Heart left ventricle (tissue), 13 donors: ENCODE measurements at regions not wholly inside any gene's neighbourhood (a gene's known extent, or its start where the extent isn't known, plus 50 kb on each side); places are given as distances from the start of the nearest gene placed in this dataset.

Experiments
- CTCF ChIP-seq, 12 donors: fragments of 200-600 bp; sonication (generic) in 4 of 12; IDR thresholded peaks; one replicate each; pipeline versions ENCODE4 v1.5.0 to v1.8.0; 2018 to 2022; ENCODE audit warnings: antibody characterized with exemption in 12 of 12, mild to moderate bottlenecking in 5 of 12
- POLR2A ChIP-seq, 2 donors: fragments of 450-650 bp; IDR thresholded peaks; one replicate each; pipeline ENCODE4 v1.6.1; 2017; ENCODE audit warnings: antibody characterized with exemption in 2 of 2, mild to moderate bottlenecking in 2 of 2, moderate library complexity in 2 of 2
- donor health status: ischemic (EF 13 %, LVEDD 7.1; RV severe dilation, severe dysfunction).
- donor health status: DM: no; HTN: yes; CAD: no.
- donor health status: DM: no; HTN: no; CAD: no.
- donor health status: ischemic (EF 25% LVEDD 6.9; RV normal size, moderate dysfunction).
- donor health status: ischemic (EF 25% LVEDD 5.7; RV mildly dilated, moderate dysfunction).
- donor health status: ischemic (EF 35%, LVEDD 5.7; RV mildly dilated, moderate dysfunction).
- donor health status: nonischemic (EF 11% LVEDD 7.7; RV severe dilation, severe dysfunction).
- donor health status: DM: yes; HTN: yes; CAD: no.
- donor health status: PGD.
- donor health status: ischemic (EF 29% LVEDD 5.4; RV normal size, mild dysfunction).
- donor health status: nonischemic (EF 23%, LVEDD 6.1; RV moderate dilation, normal function).

DNA sequence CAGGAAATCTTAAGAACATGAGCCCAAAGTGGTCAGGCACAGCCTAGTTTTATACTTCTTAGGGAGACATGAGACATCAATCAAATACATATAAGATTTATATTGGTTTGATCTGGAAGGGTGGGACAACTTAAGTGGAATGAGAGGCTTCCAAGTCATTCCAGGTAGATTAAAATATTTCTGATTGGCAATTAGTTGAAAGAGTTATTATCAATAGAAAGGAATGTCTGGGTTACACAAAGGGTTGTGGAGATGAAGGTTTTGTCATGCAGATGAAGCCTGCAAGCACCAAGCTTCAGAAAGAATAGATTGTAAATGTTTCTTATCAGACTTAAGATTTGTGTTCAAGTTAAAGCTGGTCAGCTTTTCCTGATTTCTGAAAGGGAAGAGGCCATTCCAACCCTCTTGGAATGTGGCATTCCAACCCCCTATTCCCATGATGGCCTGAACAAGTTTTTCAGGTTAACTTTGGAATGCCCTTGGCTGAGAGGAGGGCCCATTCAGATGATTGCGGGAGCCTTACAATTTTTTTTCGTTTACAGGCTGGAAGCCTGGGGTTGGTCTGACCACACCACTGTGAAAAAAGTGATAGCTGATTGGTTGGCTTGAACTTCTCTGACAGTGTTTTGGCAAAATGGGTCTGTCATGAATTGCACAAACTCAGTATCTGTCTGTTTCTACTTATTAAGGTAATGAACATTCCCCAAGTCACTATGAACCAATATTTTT is 245.6 kb upstream of the RAI14 start:
- TF ChIP-seq CTCF (IDR thresholded peaks at IDR 0.05) (no peak), POLR2A (IDR thresholded peaks at IDR 0.05) (no peak)
